Activated naive CD8-positive, alpha-beta T cell (primary cell): ENCODE measurements at regions not wholly inside any gene's neighbourhood (a gene's known extent, or its start where the extent isn't known, plus 50 kb on each side); places are given as distances from the start of the nearest gene placed in this dataset.
"Not testable (repeated sequence)": the region's sequence is repeated elsewhere in the genome, so short reads cannot be mapped to it uniquely, and the experiment has no call there.

Experiments
- H3K27ac Mint-ChIP-seq: one replicate; pipeline ENCODE4 v1.8.0; 2021; ENCODE audit warnings: mixed read lengths
- H3K27me3 Mint-ChIP-seq: one replicate; pipeline ENCODE4 v1.8.0; 2021; ENCODE audit warnings: mixed read lengths
- H3K36me3 Mint-ChIP-seq: one replicate; pipeline ENCODE4 v1.8.0; 2021; ENCODE audit warnings: mixed read lengths
- H3K4me1 Mint-ChIP-seq: one replicate; pipeline ENCODE4 v1.8.0; 2021; ENCODE audit warnings: low read depth, mixed read lengths
- H3K4me3 Mint-ChIP-seq: one replicate; pipeline ENCODE4 v1.8.0; 2021; ENCODE audit warnings: mild to moderate bottlenecking, mixed read lengths
- H3K9me3 Mint-ChIP-seq: one replicate; pipeline ENCODE4 v1.8.0; 2021; ENCODE audit warnings: low read depth, mixed read lengths

GRCh38 chr4:49322610-49323572 lies 336.8 kb downstream of the CWH43 start:
- H3K36me3 Mint-ChIP-seq, H3K27ac Mint-ChIP-seq, H3K9me3 Mint-ChIP-seq, H3K4me3 Mint-ChIP-seq, H3K27me3 Mint-ChIP-seq, H3K4me1 Mint-ChIP-seq: not testable (repeated sequence)

- H3K27ac Mint-ChIP-seq, H3K9me3 Mint-ChIP-seq, H3K4me3 Mint-ChIP-seq, H3K27me3 Mint-ChIP-seq, H3K4me1 Mint-ChIP-seq, H3K36me3 Mint-ChIP-seq: not testable (repeated sequence)
Measured at GRCh38 chr4:49323573-49323940, 337.5 kb downstream of the CWH43 start.
